Smooth muscle cell (in vitro differentiated cells): ENCODE measurements at regions not wholly inside any gene's neighbourhood (a gene's known extent, or its start where the extent isn't known, plus 50 kb on each side); places are given as distances from the start of the nearest gene placed in this dataset.

ENCODE experiments used
- DNase-seq: peaks from one replicate; lab custom pipeline; 2025; ENCODE audit not compliant: unreplicated experiment; lab: John Stamatoyannopoulos, UW
- H2AFZ ChIP-seq: fragments of 200-600 bp; sonication (generic); 2 replicates; pipeline ENCODE4 v1.6.0; 2016; ENCODE audit warnings: antibody characterized with exemption, low read depth, mild to moderate bottlenecking
- H3F3A ChIP-seq: fragments of 200-600 bp; sonication (generic); 2 replicates; pipeline ENCODE4 v1.6.0; 2017; ENCODE audit warnings: antibody characterized with exemption, low read depth
- H3K27ac ChIP-seq: fragments of 200-600 bp; sonication (generic); 2 replicates; pipeline ENCODE4 v1.5.1; 2016; ENCODE audit warnings: low read depth, mild to moderate bottlenecking
- H3K27me3 ChIP-seq: fragments of 200-600 bp; sonication (generic); 2 replicates; pipeline ENCODE4 v1.6.1; 2016; ENCODE audit warnings: low read depth, mild to moderate bottlenecking
- H3K36me3 ChIP-seq: fragments of 200-600 bp; sonication (generic); 2 replicates; pipeline ENCODE4 v1.5.1; 2016; ENCODE audit warnings: low read depth
- H3K4me1 ChIP-seq: fragments of 200-600 bp; sonication (generic); 2 replicates; pipeline ENCODE4 v1.5.1; 2016; ENCODE audit warnings: low read depth
- H3K4me2 ChIP-seq: fragments of 200-600 bp; sonication (generic); 2 replicates; pipeline ENCODE4 v1.6.0; 2016; ENCODE audit warnings: mild to moderate bottlenecking
- H3K4me3 ChIP-seq: fragments of 200-600 bp; sonication (generic); 2 replicates; pipeline ENCODE4 v1.5.1; 2016; ENCODE audit warnings: mild to moderate bottlenecking
- H3K79me2 ChIP-seq: fragments of 200-600 bp; sonication (generic); 2 replicates; pipeline ENCODE4 v1.6.0; 2016; ENCODE audit warnings: low read depth, mild to moderate bottlenecking
- H3K9ac ChIP-seq: fragments of 200-600 bp; sonication (generic); 2 replicates; pipeline ENCODE4 v1.6.0; 2016; ENCODE audit warnings: low read depth
- H3K9me3 ChIP-seq: fragments of 200-600 bp; sonication (generic); replicated peaks from 2 replicates; pipeline ENCODE4 v1.5.1; 2016; ENCODE audit warnings: low read depth
- H4K20me1 ChIP-seq: fragments of 200-600 bp; sonication (generic); 2 replicates; pipeline ENCODE4 v1.6.0; 2016; ENCODE audit warnings: low read depth
- CTCF ChIP-seq: fragments of 200-600 bp; sonication (generic); IDR thresholded peaks from 2 replicates; pipeline ENCODE4 v1.5.1; 2017; ENCODE audit warnings: borderline replicate concordance, mild to moderate bottlenecking, antibody characterized with exemption; ENCODE audit not compliant: insufficient read depth, poor library complexity, severe bottlenecking
- WGBS: methylation state at CpG from one replicate; pipeline ENCODE4 v1.1.7; 2016; ENCODE audit warnings: low lambda C conversion rate; 5-methylcytosine and 5-hydroxymethylcytosine counted together

GRCh38 chr1:229900220-229900619, 166.8 kb upstream of the GALNT2 start:
- no peaks in the 10 kb centered on the region for H3K36me3 ChIP-seq
- H2AFZ ChIP-seq = no peak overlapping the region
- no peaks in the 10 kb centered on the region for H3K4me1 ChIP-seq
- H3K9me3 ChIP-seq = no peaks in the 10 kb centered on the region
- no peak for TF ChIP-seq CTCF
- no peaks in the 10 kb centered on the region for H3K79me2 ChIP-seq
- no peak overlapping the region for H3K27ac ChIP-seq
- no peaks in the 10 kb centered on the region for H3F3A ChIP-seq
- WGBS = 91% methylated on average over 1 of the region's 1 CpG
- no peak overlapping the region for H3K4me2 ChIP-seq
- DNase-seq = no peak
- no peak overlapping the region for H3K9ac ChIP-seq
- no peak overlapping the region for H3K4me3 ChIP-seq
- peaks cover 4% of the 10 kb centered on the region for H3K27me3 ChIP-seq
- no peaks in the 10 kb centered on the region for H4K20me1 ChIP-seq

GRCh38 chr1:229905031-229905545, 161.9 kb upstream of the GALNT2 start:
- Histone ChIP-seq H3K9me3 (no peaks in the 10 kb centered on the region), H2AFZ (no peak overlapping the region), H4K20me1 (no peaks in the 10 kb centered on the region), H3K9ac (no peak overlapping the region), H3K4me3 (no peak overlapping the region), H3K79me2 (no peaks in the 10 kb centered on the region), H3K4me1 (no peaks in the 10 kb centered on the region), H3F3A (no peaks in the 10 kb centered on the region), H3K4me2 (no peak overlapping the region), H3K27me3 (peaks cover 18% of the 10 kb centered on the region), H3K36me3 (no peaks in the 10 kb centered on the region), H3K27ac (no peak overlapping the region)
- no peak for TF ChIP-seq CTCF
- no peak for DNase-seq
- 81% methylated on average over 7 of the region's 7 CpGs for WGBS

GRCh38 chr1:229905652-229906051, 161.4 kb upstream of the GALNT2 start:
- H3K79me2 ChIP-seq = no peaks in the 10 kb centered on the region
- no peak for TF ChIP-seq CTCF
- H3F3A ChIP-seq = no peaks in the 10 kb centered on the region
- no peaks in the 10 kb centered on the region for H3K9me3 ChIP-seq
- no peak overlapping the region for H3K27ac ChIP-seq
- peaks cover 21% of the 10 kb centered on the region for H3K27me3 ChIP-seq
- no peak overlapping the region for H3K4me3 ChIP-seq
- no peak overlapping the region for H3K4me2 ChIP-seq
- 87% methylated on average over 1 of the region's 1 CpG for WGBS
- no peak overlapping the region for H3K9ac ChIP-seq
- H3K36me3 ChIP-seq = no peaks in the 10 kb centered on the region
- H3K4me1 ChIP-seq = no peaks in the 10 kb centered on the region
- no peaks in the 10 kb centered on the region for H4K20me1 ChIP-seq
- DNase-seq = no peak
- no peak overlapping the region for H2AFZ ChIP-seq

GRCh38 chr1:229907884-229908638, 159.0 kb upstream of the GALNT2 start:
- peaks cover 21% of the 10 kb centered on the region for H3K27me3 ChIP-seq
- no peaks in the 10 kb centered on the region for H3K9me3 ChIP-seq
- no peak overlapping the region for H3K4me2 ChIP-seq
- H3K79me2 ChIP-seq = no peaks in the 10 kb centered on the region
- WGBS = 75% methylated on average over 7 of the region's 7 CpGs
- H3K27ac ChIP-seq = no peak overlapping the region
- no peak overlapping the region for H2AFZ ChIP-seq
- no peaks in the 10 kb centered on the region for H3F3A ChIP-seq
- H3K36me3 ChIP-seq = no peaks in the 10 kb centered on the region
- H3K4me3 ChIP-seq = no peak overlapping the region
- H3K9ac ChIP-seq = no peak overlapping the region
- H4K20me1 ChIP-seq = no peaks in the 10 kb centered on the region
- DNase-seq = no peak
- H3K4me1 ChIP-seq = no peaks in the 10 kb centered on the region
- no peak for TF ChIP-seq CTCF
